Hematopoietic multipotent progenitor cell treated with erythropoietin and hydrocortisone succinate and interleukin-3 and kit ligand, for 15 days (in vitro differentiated cells): ENCODE measurements at regions not wholly inside any gene's neighbourhood (a gene's known extent, or its start where the extent isn't known, plus 50 kb on each side); places are given as distances from the start of the nearest gene placed in this dataset.
A peak's percentile ranks its signal among the peaks of the same experiment; 100 is the strongest.
"Not testable (repeated sequence)": the region's sequence is repeated elsewhere in the genome, so short reads cannot be mapped to it uniquely, and the experiment has no call there.

ENCODE experiments used
- DNase-seq: peaks from one replicate; pipeline ENCODE4 v3.0.0-alpha.2; 2015; ENCODE audit warnings: low spot score

DNA sequence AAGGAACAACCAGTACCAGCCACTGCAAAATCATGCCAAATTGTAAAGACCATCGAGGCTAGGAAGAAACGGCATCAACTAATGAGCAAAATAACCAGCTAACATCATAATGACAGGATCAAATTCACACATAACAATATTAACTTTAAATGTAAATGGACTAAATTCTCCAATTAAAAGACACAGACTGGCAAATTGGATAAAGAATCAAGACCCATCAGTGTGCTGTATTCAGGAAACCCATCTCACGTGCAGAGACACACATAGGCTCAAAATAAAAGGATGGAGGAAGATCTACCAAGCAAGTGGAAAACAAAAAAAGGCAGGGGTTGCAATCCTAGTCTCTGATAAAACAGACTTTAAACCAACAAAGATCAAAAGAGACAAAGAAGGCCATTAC lies 97.6 kb downstream of the GPX5 start:
- not testable (repeated sequence) for DNase-seq

DNA sequence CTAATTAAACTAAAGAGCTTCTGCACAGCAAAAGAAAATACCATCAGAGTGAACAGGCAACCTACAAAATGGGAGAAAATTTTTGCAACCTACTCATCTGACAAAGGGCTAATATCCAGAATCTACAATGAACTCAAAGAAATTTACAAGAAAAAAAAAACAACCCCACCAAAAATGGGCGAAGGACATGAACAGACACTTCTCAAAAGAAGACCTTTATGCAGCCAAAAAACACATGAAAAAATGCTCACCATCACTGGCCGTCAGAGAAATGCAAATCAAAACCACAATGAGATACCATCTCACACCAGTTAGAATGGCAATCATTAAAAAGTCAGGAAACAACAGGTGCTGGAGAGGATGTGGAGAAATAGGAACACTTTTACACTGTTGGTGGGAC lies 100.7 kb downstream of the GPX5 start:
- not testable (repeated sequence) for DNase-seq

DNA sequence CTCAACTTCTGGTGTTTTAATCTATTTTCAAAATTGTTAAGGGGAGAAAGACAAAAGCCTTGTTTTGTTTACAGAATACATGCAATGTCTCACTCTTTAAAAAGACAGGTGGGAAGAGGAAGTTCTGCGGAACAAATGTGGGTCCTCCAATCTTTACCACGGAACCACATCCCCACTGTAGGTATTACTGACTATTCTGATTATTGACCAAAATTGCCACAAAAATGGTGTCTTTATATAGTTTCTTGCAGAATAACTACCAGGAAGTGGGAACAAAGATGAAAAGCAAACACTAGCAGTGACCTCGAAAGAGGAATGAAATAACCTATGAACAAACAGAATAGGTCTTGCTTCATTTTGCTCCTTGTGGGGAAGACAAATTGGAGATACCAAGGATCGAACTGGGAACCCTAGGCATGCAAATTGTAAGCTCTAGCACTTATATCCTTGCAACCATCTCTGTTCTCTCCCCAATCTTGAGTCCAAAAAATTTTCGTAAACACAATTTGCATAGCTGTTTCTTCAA lies 106.7 kb downstream of the GPX5 start:
- no peak for DNase-seq

DNA sequence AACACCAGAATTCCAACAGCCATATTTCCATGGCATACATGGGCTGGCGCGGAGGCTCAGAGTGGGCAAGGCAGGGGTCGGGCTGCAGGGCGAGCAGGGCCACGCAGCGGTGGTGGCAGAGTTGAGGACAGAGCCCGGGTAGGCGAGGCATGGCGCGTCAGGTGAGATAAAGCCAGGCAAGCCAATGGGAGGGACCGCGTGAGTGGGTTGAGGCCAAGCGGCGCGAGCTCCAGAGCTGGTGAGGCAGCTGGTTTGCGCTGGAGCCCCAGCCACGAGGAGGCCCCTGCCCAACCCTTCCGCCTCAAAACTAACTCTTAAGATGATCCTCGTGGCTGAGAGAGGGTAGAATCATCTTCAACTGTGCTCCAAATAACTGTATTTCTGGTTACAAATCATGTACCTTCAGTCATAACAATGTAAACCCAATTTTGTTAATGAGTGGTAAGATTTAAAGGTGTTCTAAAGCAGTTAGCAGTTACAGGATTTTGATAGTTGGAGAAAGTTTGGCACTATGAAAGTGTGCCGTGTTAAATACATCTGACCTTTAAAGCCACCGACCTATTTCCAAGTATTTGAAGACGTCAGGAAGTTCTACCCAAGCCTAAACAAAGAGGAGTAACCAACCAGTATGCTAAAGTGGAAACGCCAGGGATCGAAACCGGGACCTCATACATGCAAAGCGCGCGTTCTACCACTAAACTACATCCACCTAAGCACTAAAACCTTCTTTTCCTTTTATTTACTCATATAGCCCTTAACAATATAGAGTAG lies 107.9 kb downstream of the GPX5 start:
- no peak for DNase-seq

DNA sequence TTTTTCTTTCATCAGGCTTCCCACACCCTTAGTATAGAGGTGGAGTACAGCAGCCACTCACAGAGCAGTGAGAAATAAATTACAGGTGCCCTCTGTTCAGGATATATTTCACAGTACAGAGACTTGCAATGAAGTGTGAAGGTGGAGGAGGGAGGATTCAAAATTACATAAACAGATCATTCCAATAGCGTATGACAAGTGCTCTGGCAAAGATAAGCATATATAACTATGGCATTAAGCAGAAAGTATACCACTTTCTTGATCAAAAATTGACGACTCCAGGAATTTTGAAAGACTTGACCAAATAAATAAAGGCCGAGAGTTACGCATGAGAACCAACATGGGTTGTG lies 108.7 kb downstream of the GPX5 start:
- DNase-seq: no peak

DNA sequence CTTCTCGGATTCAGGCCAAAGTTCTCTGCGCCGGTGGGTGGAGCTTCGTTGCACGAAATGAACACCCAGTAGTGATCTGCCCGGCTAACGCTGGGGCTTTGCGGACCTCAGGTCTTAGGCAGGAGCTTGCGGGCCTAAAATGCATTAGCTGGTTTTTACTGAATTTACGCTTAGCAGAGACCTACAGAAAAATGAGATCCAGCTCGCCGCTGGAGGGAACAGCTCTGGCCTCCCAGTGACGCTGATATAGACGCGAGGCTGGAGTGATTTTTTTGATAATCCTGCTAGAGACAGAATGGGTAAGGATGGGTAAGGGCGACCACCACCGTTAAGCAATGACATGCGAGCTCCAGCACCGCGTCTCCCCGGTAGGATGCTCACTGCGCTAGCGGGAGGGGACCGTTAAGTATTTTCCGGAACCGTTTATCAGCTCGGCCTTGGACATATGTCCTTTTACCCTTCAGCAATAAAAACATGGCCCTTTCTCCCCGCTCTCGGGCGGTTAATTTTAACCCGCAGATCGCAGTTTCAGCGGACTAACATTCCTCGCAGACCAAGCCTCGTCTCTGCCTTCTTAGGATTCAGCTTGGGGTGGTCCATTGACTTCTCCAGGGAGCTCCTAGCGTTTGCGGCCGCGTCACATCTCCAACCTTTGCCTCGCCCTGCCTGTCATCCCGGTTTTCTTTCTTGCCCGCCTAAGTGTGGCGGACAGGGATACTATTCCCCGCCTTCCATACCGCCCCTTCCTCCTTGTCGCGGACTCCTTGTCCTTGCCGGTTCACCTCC lies 109.3 kb downstream of the GPX5 start:
- DNase-seq: no peak

DNA sequence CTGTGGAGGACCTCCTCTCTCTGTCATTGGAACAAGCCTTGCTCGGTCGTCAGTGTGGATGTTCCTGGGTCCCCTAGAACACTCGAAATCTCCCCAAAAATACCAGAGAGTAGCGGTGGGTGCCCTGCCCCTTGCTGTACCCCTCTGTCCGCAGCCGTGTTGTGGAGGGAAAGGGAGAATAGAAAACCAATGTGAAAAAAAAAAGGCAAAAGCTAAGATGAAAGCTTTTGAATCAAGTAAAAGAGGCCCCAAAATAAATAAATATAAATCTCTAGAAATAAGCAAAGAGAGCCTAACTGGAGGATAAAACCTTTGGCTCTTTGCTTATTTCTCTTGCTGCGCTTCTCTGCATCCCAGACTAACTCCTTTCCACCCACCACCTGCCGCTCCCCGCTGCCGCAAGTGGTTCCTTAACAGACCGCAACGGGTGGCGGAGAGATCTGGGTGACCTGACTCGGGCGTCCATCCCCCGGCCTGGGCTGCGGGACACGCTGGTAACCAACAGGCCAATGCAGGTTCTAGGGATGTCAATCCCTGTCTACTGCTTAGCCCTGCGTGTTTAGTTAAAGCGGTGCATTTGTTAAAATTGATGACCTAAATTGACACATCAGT lies 110.0 kb downstream of the GPX5 start:
- DNase-seq: no peak

DNA sequence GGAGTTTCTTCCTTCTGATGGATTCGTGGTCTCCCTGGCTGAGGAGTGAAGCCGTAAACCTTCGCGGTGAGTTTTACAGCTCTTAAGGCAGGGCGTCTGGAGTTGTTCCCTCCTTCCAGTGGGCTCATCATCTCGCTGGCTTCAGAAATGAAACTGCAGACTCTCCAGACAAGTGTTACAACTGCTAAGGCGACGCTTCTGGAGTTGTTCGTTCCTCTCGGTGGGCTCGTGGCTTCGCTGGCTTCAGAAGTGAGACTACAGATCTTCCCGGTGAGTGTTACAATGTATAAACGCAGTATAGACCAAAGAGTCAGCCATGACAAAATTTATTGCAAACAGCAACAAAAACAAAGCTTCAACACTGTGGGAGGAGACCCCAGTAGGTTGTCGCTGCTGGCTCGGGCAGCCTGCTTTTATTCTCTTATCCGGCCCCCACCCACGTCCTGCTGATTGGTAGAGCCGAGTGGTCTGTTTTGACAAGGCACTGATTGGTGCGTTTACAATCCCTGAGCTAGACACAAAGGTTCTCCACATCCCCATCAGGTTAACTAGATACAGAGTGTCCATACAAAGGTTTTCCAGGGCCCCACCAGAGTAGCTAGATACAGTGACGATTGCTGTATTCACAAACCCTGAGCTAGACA lies 113.2 kb downstream of the GPX5 start:
- DNase-seq: no peak

DNA sequence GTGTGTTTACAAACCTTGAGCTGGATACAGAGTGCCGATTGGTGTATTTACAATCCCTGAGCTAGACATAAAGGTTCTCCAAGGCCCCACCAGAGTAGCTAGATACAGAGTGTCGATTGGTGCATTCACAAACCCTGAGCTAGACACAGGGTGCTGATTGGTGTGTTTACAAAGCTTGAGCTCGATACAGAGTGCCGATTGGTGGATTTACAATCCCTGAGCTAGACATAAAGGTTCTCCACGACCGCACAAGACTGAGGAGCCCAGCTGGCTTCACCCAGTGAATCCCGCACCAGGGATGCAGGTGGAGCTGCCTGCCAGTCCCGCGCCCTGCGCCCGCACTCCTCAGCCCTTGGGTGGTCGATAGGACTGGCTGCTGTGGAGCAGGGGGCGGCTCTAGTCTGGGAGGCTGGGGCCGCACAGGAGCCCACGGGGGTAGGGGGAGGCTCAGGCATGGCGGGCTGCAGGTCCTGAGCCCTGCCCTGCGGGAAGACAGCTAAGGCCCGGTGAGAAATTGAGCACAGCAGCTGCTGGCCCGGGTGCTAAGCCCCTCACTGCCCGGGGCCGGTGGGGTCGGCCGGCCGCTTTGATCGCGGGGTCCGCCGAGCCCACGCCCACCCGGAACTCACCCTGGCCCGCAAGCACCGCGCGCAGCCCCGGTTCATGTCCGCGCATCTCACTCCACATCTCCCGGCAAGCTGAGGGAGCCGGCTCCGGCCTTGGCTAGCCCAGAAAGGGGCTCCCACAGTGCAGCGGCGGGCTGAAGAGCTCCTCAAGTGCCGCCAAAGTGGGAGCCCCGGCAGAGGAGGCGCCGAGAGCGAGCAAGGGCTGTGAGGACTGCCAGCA lies 114.0 kb downstream of the GPX5 start:
- not testable (repeated sequence) for DNase-seq

DNA sequence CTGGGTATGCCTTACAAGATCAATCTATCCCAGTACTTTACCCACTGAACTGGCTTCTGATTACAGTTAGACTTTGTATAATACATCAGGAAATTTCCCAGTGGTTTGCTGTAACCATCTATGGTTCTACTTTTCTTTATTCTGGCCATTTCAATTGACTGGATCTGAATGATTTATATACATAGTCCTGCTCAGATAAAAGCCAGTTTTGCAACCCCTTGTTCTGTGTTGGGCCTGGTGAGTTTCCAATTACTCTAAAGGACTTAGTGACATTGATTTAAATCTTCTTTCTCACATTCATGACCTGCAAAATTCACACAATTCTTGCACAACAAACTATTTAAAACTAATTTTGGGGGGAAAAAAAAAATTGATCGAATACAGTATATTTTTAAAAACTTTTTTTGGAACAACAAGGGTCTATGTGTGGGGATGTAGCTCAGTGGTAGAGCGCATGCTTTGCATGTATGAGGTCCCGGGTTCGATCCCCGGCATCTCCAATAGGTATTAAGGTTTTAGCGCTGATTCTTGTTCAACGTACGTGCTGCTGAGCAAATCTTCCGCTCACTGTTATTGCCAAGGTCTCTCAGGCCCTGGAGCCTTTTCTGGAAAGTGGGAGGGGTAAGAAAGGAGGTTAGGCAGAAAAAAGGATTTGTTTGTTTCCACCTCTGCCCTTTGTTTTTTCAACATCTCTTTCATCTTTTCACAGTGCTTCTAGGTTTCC lies 117.5 kb downstream of the GPX5 start:
- no peak for DNase-seq

DNA sequence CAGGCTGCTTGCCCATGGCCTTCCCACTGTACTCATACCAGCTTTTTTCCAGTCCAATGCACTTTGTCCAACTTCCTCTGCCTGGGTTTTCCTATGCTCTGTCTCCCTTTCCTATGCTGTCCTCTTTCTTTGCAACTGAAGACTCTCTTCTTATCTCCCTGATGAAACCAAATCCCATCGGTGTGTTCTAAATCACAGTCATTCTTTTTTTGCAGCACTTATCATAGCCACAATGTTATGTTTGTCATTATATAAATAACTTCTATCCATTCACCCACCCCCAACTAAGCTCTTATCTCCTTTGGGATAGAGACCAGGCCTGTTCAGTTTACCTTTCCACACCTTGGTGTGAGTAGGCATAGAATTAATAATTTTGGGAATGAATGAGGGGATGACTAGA lies 121.0 kb downstream of the GPX5 start:
- DNase-seq: no peak

DNA sequence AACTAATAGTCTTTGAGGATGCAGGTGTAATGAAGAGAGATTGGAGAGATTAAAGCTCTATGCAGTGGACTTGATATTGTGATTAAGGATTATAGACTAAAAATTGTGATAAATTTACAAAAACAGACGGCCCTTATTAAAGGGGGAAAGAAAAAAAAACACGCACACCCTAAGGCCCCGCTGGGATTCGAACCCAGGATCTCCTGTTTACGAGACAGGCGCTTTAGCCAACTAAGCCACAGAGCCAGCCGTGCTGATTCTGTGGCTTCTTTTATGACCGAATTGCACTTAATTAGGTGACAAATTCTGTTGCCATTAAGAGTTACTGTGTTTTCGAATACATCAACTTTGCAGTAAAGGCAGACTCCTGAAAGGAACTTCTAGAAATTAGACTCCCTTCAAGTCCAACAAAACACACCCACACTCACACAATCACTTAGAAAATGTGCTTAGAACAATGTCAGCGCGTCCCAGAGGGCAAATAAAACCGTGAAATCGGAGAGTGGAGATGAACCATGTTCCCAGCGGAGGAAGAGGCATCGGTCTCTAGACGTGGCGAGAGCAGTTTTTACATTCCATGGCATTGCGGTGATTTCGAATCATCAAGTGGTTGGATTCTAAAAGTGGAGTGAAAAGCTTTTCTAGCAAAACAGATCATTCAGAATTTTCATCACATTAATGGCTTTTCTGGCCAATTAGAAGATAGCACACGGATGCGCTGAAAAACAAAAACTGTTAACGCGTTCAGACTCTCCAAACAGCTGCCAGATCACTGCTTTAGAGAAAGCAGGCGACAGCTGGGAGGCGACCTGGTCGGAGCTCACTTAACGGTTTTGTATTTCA lies 122.6 kb downstream of the GPX5 start:
- DNase-seq: peak; percentile 20

DNA sequence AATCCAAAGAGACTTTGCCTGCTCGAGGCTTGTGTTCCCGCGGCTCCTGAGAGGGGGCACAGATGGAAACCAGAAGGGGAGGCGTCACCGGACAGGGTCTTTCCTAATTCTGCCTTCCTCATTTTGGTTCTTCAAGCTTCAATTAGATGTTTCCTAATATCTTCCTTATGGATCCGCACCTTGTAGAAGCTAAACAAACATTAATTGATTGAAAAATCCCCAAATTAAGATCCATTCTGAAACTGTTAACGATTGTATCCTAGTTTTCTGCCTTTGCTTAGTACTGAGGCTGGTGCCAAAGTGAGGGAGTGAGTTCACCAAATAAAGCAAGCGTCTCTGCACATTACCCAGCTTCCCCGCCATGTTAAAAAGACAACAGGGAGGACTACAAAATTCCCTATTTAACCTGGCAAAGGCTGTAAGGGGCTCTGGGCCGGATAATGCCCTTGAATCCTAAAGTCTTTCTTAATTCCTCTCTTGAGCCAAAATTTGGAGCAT lies 123.2 kb downstream of the GPX5 start:
- no peak for DNase-seq

DNA sequence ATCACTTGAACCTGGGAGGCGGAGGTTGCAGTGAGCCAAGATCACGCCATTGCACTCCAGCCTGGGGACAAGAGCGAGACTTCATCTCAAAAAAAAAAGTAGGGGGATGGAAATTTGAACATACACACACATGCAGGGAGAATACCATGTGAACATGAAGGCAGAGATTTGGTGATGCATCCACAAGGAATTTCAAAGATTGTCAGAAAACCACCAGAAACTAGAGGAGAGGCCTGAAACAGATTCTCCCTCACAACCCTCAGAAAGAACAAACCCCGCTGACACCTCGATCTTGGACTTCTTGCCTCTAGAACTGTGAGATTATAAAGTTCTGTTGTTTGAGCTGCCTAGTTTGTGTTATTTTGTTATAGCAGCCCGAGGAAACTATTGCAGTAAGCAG lies 125.5 kb downstream of the GPX5 start:
- no peak for DNase-seq

DNA sequence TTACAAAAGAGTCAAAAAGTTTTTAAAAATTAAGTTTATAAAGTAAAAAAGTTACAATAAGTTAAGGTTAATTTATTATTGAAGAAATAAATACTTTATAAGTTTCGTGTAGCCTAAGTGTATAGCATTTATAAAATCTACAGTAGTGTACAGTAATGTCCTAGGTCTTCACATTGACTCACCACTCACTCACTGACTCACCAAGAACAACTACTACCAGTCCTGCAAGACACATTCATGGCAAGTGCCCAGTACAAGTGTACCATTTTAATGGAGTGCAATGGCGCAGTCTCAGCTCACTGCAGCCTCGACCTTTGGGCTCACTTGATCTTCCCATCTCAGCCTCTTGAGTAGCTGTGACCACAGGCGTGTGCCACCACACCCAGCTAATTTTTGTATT lies 128.2 kb downstream of the GPX5 start:
- DNase-seq: no peak

DNA sequence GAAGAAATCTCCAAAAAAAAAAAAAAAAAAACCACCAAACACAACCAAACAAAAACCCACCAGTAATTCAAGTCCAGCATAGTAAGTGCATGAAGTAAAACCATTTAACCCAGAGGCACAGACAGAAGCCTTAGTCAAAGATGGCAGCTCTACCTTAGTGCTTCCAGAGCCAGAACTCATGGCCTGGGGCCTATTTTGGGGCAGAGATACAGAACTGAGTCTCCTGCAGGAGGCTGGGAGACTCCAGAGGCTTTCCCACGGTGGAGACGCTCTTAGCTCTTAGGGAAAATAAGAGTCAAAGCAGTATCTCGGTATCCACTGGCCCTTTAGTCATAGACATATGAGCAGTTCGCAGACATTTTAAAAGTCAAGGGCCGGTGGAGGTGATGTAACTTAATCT lies 129.5 kb downstream of the GPX5 start:
- DNase-seq: no peak

DNA sequence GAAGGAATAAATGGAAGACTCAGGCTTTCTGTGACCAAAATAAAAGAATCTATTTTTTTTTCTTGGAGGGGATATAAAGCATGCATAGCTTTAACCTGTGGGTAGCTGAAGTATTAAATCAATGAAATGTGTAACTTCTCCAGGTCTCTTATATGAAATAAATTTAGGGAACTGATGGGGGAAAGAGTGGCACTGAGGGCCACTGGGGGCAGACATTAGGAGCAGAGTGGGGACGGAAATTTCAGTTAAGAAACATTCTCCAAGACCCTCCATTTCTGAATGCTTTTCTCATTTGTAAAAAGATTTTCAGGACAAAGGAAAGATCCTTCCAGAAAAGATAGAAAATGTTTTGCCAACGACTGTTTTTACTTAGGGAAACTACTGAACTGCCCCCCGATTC lies 131.0 kb downstream of the GPX5 start:
- DNase-seq: no peak

DNA sequence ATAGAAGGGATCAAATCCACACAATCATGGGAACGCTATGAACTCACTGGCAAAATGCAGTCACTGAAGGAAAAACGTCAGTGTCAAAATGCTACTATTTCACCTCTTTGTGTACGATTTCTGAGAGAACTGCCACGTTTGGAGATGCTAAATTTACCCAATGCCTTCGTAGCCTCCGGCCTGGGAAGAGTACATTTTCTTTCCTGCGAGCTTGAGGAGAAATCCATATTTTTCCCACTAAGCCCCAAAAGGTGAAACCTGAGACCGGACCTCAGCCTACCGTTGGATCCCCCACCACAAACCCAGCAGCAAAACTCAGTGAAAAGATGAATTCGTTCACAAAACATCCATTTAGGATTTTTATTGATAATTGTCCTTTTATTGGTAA lies 131.7 kb downstream of the GPX5 start:
- no peak for DNase-seq

DNA sequence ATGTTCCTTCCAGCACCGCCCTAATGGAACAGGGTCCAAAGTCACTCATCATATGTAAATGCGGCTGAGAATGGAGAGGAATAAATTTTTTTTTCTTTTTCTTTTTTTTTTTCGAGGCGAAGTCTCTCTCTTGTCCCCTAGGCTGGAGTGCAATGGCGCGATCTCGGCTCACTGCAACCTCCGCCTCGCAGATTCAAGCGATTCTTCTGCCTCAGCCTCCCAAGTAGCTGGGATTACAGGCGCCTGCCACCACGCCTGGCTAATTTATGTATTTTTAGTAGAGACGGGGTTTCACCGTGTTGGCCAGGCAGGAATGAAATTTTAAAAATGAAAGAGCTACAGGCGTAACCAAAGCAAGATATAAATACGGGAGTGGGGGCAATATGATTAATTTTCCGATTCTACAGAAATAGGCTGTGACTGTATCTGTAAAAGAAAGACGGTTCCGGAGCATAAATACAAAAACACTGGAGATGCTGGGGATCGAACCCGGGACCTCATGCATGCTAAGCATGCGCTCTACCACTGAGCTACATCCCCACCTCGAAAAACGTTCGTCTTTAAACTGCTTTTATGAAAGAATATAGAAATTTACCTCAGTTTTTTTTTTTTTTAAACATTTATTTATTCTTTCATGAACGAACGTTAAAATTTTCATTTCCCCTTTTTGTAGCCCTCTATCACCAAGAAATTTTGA lies 132.2 kb downstream of the GPX5 start:
- no peak for DNase-seq
